Fibroblast of lung (primary cell): ENCODE measurements at regions not wholly inside any gene's neighbourhood (a gene's known extent, or its start where the extent isn't known, plus 50 kb on each side); places are given as distances from the start of the nearest gene placed in this dataset.

ENCODE experiments used
- CTCF ChIP-seq, 2 donors: IDR thresholded peaks in 1 of 2; conservative IDR thresholded peaks in 1 of 2; 1 replicate in 1 of 2; 2 replicates in 1 of 2; pipeline ENCODE4 v1.5.1; 2011 to 2012; ENCODE audit warnings: low read length in 2 of 2, control low read depth in 1 of 2, inconsistent platforms in 1 of 2, low read depth in 1 of 2, mild to moderate bottlenecking in 1 of 2
- EZH2 ChIP-seq: IDR thresholded peaks from 2 replicates; pipeline ENCODE4 v1.5.1; 2012; ENCODE audit warnings: low read length, control low read depth, mild to moderate bottlenecking; ENCODE audit errors: missing control alignments

GRCh38 chr6:84458271-84458670 lies 230.8 kb upstream of the CEP162 start:
- TF ChIP-seq CTCF (conservative IDR thresholded peaks at IDR 0.05 in 1 of 2, IDR thresholded peaks at IDR 0.05 in 1 of 2; ENCODE audit: low read depth in 1 of 2, low read length in 2 of 2) (no peak), EZH2 (no peak)
